ENCODE measurements at regions not wholly inside any gene's neighbourhood (a gene's known extent, or its start where the extent isn't known, plus 50 kb on each side); places are given as distances from the start of the nearest gene placed in this dataset.

GRCh38 chr7:85908051-85908450 is 721.2 kb upstream of the SEMA3D start:
- no peak for TF ChIP-seq CTCF (IDR thresholded peaks at IDR 0.05; ENCODE audit: low read depth, low read length)
- no peak for TF ChIP-seq MYC (IDR thresholded peaks at IDR 0.05; ENCODE audit: low read depth, low read length)

Data from NB4 (cell line).